ENCODE measurements at regions not wholly inside any gene's neighbourhood (a gene's known extent, or its start where the extent isn't known, plus 50 kb on each side); places are given as distances from the start of the nearest gene placed in this dataset.

DNA sequence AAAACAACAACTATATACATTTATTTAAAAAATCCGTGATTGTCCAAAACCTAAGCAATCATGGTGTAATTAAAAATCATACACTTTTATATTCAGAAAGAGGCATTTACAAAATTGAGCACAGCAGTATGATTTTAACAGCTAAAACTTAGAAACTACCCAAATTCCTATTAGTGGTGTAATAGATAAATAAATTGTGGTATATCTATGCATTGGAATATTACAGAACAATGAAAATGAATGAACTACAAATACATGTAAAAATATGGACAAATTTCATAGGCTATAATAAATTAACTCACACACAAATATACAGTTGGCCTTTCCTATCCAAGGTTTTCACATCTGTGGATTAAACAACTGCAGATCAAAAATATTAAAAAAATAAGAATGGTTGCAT is 700.5 kb upstream of the ARPP21 start:
- Histone ChIP-seq H3K36me3 (no peaks in the 10 kb centered on the region), H3K4me1 (no peaks in the 10 kb centered on the region), H3K27ac (no peak overlapping the region), H3K27me3 (no peaks in the 10 kb centered on the region), H3K4me3 (no peak overlapping the region), H3K9me3 (no peaks in the 10 kb centered on the region)
- TF ChIP-seq, protein P1, sequence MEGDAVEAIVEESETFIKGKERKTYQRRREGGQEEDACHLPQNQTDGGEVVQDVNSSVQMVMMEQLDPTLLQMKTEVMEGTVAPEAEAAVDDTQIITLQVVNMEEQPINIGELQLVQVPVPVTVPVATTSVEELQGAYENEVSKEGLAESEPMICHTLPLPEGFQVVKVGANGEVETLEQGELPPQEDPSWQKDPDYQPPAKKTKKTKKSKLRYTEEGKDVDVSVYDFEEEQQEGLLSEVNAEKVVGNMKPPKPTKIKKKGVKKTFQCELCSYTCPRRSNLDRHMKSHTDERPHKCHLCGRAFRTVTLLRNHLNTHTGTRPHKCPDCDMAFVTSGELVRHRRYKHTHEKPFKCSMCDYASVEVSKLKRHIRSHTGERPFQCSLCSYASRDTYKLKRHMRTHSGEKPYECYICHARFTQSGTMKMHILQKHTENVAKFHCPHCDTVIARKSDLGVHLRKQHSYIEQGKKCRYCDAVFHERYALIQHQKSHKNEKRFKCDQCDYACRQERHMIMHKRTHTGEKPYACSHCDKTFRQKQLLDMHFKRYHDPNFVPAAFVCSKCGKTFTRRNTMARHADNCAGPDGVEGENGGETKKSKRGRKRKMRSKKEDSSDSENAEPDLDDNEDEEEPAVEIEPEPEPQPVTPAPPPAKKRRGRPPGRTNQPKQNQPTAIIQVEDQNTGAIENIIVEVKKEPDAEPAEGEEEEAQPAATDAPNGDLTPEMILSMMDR (IDR thresholded peaks at IDR 0.05), result no peak
- intact Hi-C loops (cut with DNase I; ENCODE audit: low total_unique reads), result no loop called here
- DNase-seq, result no peak

DNA sequence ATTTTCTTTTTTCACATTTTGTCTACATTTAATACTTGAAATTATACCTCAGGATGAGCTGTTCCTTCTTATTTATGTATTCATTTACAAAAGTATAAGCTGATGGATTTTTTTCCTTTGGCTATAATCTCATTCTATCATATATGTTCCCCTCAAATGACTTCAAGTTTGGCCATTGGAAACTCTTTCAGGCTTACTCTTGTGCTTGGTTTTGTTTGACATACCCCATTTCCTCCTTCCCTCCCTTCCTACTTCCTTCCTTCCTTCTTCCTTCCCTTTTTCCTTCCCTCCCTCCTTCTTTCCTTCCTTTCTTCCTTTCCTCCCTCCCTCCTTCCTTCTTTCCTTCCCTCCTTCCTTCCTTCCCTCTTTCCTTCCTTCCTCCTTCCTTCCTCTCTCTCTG is 697.1 kb upstream of the ARPP21 start:
- Histone ChIP-seq H3K36me3 (no peaks in the 10 kb centered on the region), H3K9me3 (no peaks in the 10 kb centered on the region), H3K4me3 (no peak overlapping the region), H3K27me3 (no peaks in the 10 kb centered on the region), H3K27ac (no peak overlapping the region), H3K4me1 (no peaks in the 10 kb centered on the region)
- DNase-seq, result no peak
- TF ChIP-seq, protein P1 (IDR thresholded peaks at IDR 0.05), result no peak
- intact Hi-C loops (cut with DNase I; ENCODE audit: low total_unique reads), result no loop called here

- intact Hi-C loops (cut with DNase I; ENCODE audit: low total_unique reads), result no loop called here
- H3K36me3 ChIP-seq, result no peaks in the 10 kb centered on the region
- no peaks in the 10 kb centered on the region for H3K27me3 ChIP-seq
- H3K4me3 ChIP-seq, result no peak overlapping the region
- DNase-seq, result no peak
- no peak overlapping the region for H3K27ac ChIP-seq
- no peaks in the 10 kb centered on the region for H3K9me3 ChIP-seq
- TF ChIP-seq, protein P1 (IDR thresholded peaks at IDR 0.05), result no peak
- H3K4me1 ChIP-seq, result peaks cover 0 to 3% (median 0%) of the 10 kb centered on the region in 4 donors
Observed at GRCh38 chr3:34947834-34948233, 691.5 kb upstream of the ARPP21 start.

DNA sequence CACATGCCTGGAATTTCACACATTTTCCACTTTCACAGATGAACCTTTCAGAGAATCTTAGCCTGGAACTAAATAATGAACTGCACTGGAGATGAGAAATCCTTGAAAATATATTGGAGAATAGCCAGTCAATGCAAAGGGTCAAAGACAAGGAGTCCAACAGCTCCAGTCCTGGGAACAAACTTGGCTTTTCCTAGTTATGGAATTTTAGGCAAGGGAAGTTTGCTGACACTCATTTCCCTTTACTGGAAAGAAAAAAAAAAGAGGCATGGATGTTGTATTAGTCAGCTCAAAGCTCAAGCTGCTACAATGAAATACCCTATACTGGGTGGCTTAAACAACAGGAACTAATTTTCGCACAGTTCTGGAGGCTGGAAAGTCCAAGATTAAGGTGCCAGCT is 690.8 kb upstream of the ARPP21 start:
- TF ChIP-seq, protein P1 (IDR thresholded peaks at IDR 0.05), result no peak
- no peak overlapping the region for H3K4me3 ChIP-seq
- no peak overlapping the region for H3K27ac ChIP-seq
- no peak for DNase-seq
- H3K36me3 ChIP-seq, result no peaks in the 10 kb centered on the region
- H3K27me3 ChIP-seq, result no peaks in the 10 kb centered on the region
- intact Hi-C loops (cut with DNase I; ENCODE audit: low total_unique reads), result no loop called here
- H3K4me1 ChIP-seq, result peaks cover 0 to 3% (median 0%) of the 10 kb centered on the region in 4 donors
- H3K9me3 ChIP-seq, result no peaks in the 10 kb centered on the region

- H3K27ac ChIP-seq, result no peak overlapping the region
- intact Hi-C loops (cut with DNase I; ENCODE audit: low total_unique reads), result no loop called here
- TF ChIP-seq, protein P1 (IDR thresholded peaks at IDR 0.05), result no peak
- no peaks in the 10 kb centered on the region for H3K4me1 ChIP-seq
- no peaks in the 10 kb centered on the region for H3K36me3 ChIP-seq
- no peak overlapping the region for H3K4me3 ChIP-seq
- no peaks in the 10 kb centered on the region for H3K9me3 ChIP-seq
- DNase-seq, result no peak
- H3K27me3 ChIP-seq, result no peaks in the 10 kb centered on the region
Observed at GRCh38 chr3:34955680-34956079, 683.6 kb upstream of the ARPP21 start.

DNA sequence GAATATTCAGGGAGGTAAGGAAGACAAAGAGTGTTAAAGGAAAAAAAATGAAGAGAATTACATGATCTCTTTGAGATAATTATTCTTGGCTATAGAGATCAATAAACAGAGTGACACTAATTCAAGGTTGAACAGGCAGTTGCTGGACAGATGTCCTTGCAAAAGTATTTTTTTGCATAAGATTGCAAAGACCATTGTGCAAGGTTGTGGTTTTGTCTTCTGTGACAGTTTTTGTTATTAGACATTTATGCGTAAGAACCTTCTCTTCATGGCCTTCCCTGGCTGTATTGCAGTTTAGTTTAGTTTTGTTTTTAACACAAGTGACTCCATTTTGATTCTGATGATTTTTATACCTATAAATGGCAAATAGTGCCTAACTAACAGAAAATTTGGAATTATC is 682.8 kb upstream of the ARPP21 start:
- intact Hi-C loops (cut with DNase I; ENCODE audit: low total_unique reads), result no loop called here
- no peaks in the 10 kb centered on the region for H3K27me3 ChIP-seq
- TF ChIP-seq, protein P1 (IDR thresholded peaks at IDR 0.05), result no peak
- no peaks in the 10 kb centered on the region for H3K9me3 ChIP-seq
- no peak for DNase-seq
- H3K4me3 ChIP-seq, result no peak overlapping the region
- H3K27ac ChIP-seq, result no peak overlapping the region
- H3K4me1 ChIP-seq, result no peaks in the 10 kb centered on the region
- H3K36me3 ChIP-seq, result no peaks in the 10 kb centered on the region
